ENCODE measurements at regions not wholly inside any gene's neighbourhood (a gene's known extent, or its start where the extent isn't known, plus 50 kb on each side); places are given as distances from the start of the nearest gene placed in this dataset.

DNA sequence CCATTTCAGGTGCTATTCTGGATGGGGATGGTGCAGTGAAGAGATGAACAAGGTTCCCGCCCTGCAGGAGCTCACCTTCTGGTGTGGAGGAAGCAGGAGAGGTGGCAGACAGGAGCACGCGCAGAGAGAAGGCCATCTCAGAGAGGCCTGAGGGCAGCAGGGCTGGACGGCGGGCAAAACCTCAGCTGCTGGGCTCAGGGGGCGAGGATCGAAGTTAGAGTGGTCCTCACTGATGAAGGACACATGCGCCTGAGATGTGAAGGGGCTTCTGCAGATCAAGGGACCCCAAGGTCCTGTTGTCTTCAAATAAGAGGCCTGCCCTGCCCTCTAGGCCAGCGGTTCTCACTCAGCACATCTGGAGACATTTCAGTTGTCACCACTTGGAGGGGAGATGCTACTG lies 198.4 kb upstream of the PMEPA1 start:
- H3K4me1 Mint-ChIP-seq (ENCODE audit: low read depth, unreplicated experiment), result peaks cover 6% of the 10 kb centered on the region
- no peak for TF ChIP-seq CTCF (IDR thresholded peaks at IDR 0.05; ENCODE audit: partially characterized antibody, unreplicated experiment)
- H3K4me3 Mint-ChIP-seq (ENCODE audit: unreplicated experiment), result no peak overlapping the region
- DNase-seq, result no peak
- peaks cover 4% of the 10 kb centered on the region for H3K9me3 Mint-ChIP-seq (ENCODE audit: unreplicated experiment)
- H3K27me3 Mint-ChIP-seq (ENCODE audit: unreplicated experiment), result peaks cover 8% of the 10 kb centered on the region
- no peak overlapping the region for H3K27ac Mint-ChIP-seq (ENCODE audit: unreplicated experiment)
- H3K36me3 Mint-ChIP-seq (ENCODE audit: unreplicated experiment), result peaks cover 11% of the 10 kb centered on the region

GRCh38 chr20:57907131-57908000 lies 197.6 kb upstream of the PMEPA1 start:
- Mint-ChIP-seq H3K4me3 (ENCODE audit: unreplicated experiment) (no peak overlapping the region), H3K4me1 (ENCODE audit: low read depth, unreplicated experiment) (peaks cover 6% of the 10 kb centered on the region), H3K27me3 (ENCODE audit: unreplicated experiment) (peaks cover 6% of the 10 kb centered on the region), H3K9me3 (ENCODE audit: unreplicated experiment) (peaks cover 4% of the 10 kb centered on the region), H3K36me3 (ENCODE audit: unreplicated experiment) (peaks cover 11% of the 10 kb centered on the region), H3K27ac (ENCODE audit: unreplicated experiment) (no peak overlapping the region)
- peak; percentile 32 for DNase-seq
- no peak for TF ChIP-seq CTCF (IDR thresholded peaks at IDR 0.05; ENCODE audit: partially characterized antibody, unreplicated experiment)

- peaks cover under 1% of the 10 kb centered on the region for H3K27me3 Mint-ChIP-seq (ENCODE audit: unreplicated experiment)
- DNase-seq, result no peak
- H3K36me3 Mint-ChIP-seq (ENCODE audit: unreplicated experiment), result peaks cover 11% of the 10 kb centered on the region
- peaks cover 4% of the 10 kb centered on the region for H3K9me3 Mint-ChIP-seq (ENCODE audit: unreplicated experiment)
- peaks cover 9% of the 10 kb centered on the region for H3K4me1 Mint-ChIP-seq (ENCODE audit: low read depth, unreplicated experiment)
- no peak overlapping the region for H3K4me3 Mint-ChIP-seq (ENCODE audit: unreplicated experiment)
- H3K27ac Mint-ChIP-seq (ENCODE audit: unreplicated experiment), result no peak overlapping the region
- no peak for TF ChIP-seq CTCF (IDR thresholded peaks at IDR 0.05; ENCODE audit: partially characterized antibody, unreplicated experiment)
Observed at GRCh38 chr20:57905448-57905847, 195.6 kb upstream of the PMEPA1 start.

GRCh38 chr20:57904314-57905105 lies 194.7 kb upstream of the PMEPA1 start:
- Mint-ChIP-seq H3K9me3 (ENCODE audit: unreplicated experiment) (peaks cover 4% of the 10 kb centered on the region), H3K36me3 (ENCODE audit: unreplicated experiment) (peaks cover 11% of the 10 kb centered on the region), H3K4me3 (ENCODE audit: unreplicated experiment) (no peak overlapping the region), H3K4me1 (ENCODE audit: low read depth, unreplicated experiment) (peaks cover 9% of the 10 kb centered on the region), H3K27ac (ENCODE audit: unreplicated experiment) (no peak overlapping the region), H3K27me3 (ENCODE audit: unreplicated experiment) (peaks cover 2% of the 10 kb centered on the region)
- no peak for DNase-seq
- TF ChIP-seq CTCF (IDR thresholded peaks at IDR 0.05; ENCODE audit: partially characterized antibody, unreplicated experiment), result no peak

All from glutamatergic neuron (in vitro differentiated cells).